Thoracic aorta (tissue), 2 donors: ENCODE measurements at regions not wholly inside any gene's neighbourhood (a gene's known extent, or its start where the extent isn't known, plus 50 kb on each side); places are given as distances from the start of the nearest gene placed in this dataset.

Source experiments
- ATAC-seq: fragments of 150-250 bp; one replicate; pipeline ENCODE4 v1.8.0; 2017; ENCODE audit warnings: low read depth; ENCODE audit not compliant: insufficient number of reproducible peaks, low FRiP score
- DNase-seq: peaks from one replicate; pipeline ENCODE4 v3.0.0-alpha.2; 2020; ENCODE audit warnings: low spot score
- H3K27ac ChIP-seq, 2 donors: fragments of 200-600 bp; sonication (generic); 1 replicate in 1 of 2; 2 replicates in 1 of 2; pipeline ENCODE4 v1.5.1; 2016; ENCODE audit warnings: mild to moderate bottlenecking in 2 of 2, moderate library complexity in 2 of 2
- H3K27me3 ChIP-seq: fragments of 200-600 bp; sonication (generic); replicated peaks from 2 replicates; pipeline ENCODE4 v1.6.0; 2016; ENCODE audit warnings: mild to moderate bottlenecking; ENCODE audit not compliant: insufficient read depth
- H3K36me3 ChIP-seq: fragments of 200-600 bp; sonication (generic); one replicate; pipeline ENCODE4 v1.5.1; 2016
- H3K4me1 ChIP-seq, 2 donors: fragments of 200-600 bp; sonication (generic); 1 replicate in 1 of 2; 2 replicates in 1 of 2; pipeline versions ENCODE4 v1.5.1 to v1.6.0; 2016; ENCODE audit warnings: low read depth in 2 of 2, mild to moderate bottlenecking in 1 of 2; ENCODE audit not compliant: control insufficient read depth in 1 of 2
- H3K4me3 ChIP-seq: fragments of 200-600 bp; sonication (generic); 2 replicates; pipeline ENCODE4 v1.5.1; 2016; ENCODE audit warnings: mild to moderate bottlenecking
- H3K9me3 ChIP-seq: fragments of 200-600 bp; sonication (generic); 2 replicates; pipeline ENCODE4 v1.5.1; 2016
- TF ChIP-seq, protein P1 (sequence below): fragments of 200-600 bp; sonication (generic); IDR thresholded peaks from one replicate; pipeline ENCODE4 v1.5.1; 2019; ENCODE audit warnings: antibody characterized with exemption

DNA sequence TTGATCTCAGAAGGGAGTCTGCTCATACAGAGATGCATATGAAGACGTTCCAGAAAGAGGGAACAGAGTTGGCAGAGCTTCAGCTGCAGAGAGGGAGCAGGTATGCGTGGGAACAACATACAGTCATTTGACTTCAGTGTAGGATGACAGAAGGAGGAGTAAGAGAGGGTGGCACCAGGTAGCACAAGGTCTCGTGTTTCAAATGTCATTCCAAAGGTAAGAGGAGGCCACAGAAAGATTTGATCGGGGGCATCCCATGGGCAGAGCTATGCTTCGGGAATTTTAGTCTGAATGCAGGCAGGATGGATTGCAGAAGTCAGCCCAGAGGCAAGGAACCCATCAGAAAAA, 367.1 kb downstream of the CDK5RAP2 start:
- Histone ChIP-seq H3K36me3 (no peaks in the 10 kb centered on the region), H3K4me1 (no peaks in the 10 kb centered on the region), H3K27ac (no peak overlapping the region), H3K9me3 (no peaks in the 10 kb centered on the region), H3K4me3 (no peak overlapping the region), H3K27me3 (no peaks in the 10 kb centered on the region)
- TF ChIP-seq, protein P1, sequence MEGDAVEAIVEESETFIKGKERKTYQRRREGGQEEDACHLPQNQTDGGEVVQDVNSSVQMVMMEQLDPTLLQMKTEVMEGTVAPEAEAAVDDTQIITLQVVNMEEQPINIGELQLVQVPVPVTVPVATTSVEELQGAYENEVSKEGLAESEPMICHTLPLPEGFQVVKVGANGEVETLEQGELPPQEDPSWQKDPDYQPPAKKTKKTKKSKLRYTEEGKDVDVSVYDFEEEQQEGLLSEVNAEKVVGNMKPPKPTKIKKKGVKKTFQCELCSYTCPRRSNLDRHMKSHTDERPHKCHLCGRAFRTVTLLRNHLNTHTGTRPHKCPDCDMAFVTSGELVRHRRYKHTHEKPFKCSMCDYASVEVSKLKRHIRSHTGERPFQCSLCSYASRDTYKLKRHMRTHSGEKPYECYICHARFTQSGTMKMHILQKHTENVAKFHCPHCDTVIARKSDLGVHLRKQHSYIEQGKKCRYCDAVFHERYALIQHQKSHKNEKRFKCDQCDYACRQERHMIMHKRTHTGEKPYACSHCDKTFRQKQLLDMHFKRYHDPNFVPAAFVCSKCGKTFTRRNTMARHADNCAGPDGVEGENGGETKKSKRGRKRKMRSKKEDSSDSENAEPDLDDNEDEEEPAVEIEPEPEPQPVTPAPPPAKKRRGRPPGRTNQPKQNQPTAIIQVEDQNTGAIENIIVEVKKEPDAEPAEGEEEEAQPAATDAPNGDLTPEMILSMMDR: no peak
- DNase-seq (no peak), ATAC-seq (no peak)

DNA sequence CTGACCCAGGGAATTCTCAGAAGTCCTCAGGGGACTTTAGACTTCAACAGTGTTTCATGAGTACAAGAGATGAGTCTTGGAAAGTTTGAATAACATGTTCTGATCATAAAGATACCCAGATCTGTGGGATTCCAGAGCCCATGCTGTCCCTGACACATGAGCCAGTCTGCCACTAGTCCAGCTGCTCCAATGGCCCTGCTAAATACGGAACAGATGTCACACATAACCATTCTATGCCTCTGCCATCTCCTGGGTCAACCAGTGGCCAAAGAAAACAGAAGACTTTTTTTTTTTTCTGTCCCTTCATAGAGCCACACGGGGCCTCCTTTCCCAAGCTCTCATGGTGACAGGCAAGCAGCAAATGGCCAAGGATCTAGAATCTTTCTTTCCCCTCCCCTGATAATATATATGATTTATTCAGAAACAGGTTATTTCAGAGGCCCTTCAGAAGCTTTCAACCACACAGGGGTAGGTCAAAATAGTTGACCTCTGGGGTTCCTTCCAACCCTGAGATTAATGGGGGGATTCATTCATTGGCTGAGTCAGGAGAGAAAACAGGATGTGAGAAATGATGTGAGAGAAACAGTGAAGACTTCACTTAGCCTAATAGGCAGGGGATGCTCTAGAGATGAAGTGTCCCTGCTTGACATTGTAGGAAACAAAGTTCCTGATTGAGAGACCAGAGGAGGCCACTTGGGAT, 367.7 kb downstream of the CDK5RAP2 start:
- DNase-seq (no peak), ATAC-seq (no peak)
- TF ChIP-seq, protein P1: no peak
- no peaks in the 10 kb centered on the region for H3K27me3 ChIP-seq
- H3K4me1 ChIP-seq: no peaks in the 10 kb centered on the region
- H3K9me3 ChIP-seq: no peaks in the 10 kb centered on the region
- no peak overlapping the region for H3K27ac ChIP-seq
- no peaks in the 10 kb centered on the region for H3K36me3 ChIP-seq
- H3K4me3 ChIP-seq: no peak overlapping the region

DNA sequence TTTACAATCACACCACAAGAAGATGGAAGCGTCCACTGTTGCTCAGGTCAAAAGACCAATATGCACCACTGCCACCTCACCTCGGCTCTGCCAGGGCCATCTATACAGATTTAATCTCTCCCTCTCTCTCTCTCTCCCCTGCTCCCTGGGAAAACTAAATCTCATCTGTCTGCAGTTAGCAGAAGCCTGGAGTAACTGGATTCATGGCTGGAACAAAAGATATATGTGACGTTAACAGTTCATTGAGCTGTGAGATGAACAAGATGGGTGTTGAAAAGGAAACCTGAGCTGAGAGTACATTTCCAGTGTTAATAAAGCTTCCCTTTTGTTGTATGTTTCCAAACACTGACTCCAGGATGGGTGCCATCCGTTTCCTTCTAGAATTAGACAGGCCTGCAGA, 369.7 kb downstream of the CDK5RAP2 start:
- no peak for ATAC-seq
- no peaks in the 10 kb centered on the region for H3K9me3 ChIP-seq
- H3K36me3 ChIP-seq: no peaks in the 10 kb centered on the region
- TF ChIP-seq, protein P1: no peak
- H3K4me3 ChIP-seq: no peak overlapping the region
- no peak for DNase-seq
- no peaks in the 10 kb centered on the region for H3K4me1 ChIP-seq
- no peak overlapping the region for H3K27ac ChIP-seq
- H3K27me3 ChIP-seq: no peaks in the 10 kb centered on the region

DNA sequence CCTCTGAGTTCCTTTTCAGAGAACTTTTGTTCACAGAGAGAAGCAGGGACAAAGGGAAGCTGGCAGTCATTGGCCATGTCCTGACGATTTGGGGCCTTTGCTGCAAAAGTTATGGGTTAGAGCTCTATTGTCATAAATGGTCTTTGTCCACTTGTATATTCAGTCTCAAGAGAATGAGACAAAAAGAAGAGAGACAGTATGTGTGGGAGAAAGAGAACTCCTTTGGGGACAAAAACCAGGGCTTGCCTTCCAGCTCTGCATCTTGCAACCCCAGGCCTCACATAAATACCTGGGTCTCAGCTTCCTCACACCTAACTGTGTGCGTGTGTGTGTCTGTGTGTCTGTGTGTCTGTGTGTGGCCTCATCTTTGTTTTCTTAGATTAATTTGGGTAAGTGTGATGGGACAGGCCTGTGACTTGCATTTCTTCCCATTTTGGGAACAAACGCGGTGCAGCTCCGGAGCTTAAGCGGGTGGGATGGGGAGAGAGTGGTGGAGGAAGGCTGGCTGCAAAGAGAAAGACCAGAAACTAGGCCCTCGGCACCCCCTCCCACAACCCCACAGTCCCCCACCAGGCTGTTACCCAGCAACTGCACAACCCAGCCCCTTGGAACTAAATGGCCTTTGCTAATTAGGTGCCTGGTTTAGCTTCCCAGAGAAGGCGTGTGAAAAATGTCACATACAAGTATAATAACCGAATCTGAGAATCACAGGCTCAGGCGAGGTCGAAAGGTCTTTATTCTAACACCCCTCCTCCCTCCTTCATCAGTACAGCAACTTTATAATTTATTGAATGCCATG, 376.9 kb downstream of the CDK5RAP2 start:
- TF ChIP-seq, protein P1: no peak
- DNase-seq (no peak), ATAC-seq (no peak)
- H3K4me3 ChIP-seq: no peak overlapping the region
- no peaks in the 10 kb centered on the region for H3K4me1 ChIP-seq
- H3K36me3 ChIP-seq: no peaks in the 10 kb centered on the region
- no peaks in the 10 kb centered on the region for H3K9me3 ChIP-seq
- no peaks in the 10 kb centered on the region for H3K27me3 ChIP-seq
- no peak overlapping the region for H3K27ac ChIP-seq

DNA sequence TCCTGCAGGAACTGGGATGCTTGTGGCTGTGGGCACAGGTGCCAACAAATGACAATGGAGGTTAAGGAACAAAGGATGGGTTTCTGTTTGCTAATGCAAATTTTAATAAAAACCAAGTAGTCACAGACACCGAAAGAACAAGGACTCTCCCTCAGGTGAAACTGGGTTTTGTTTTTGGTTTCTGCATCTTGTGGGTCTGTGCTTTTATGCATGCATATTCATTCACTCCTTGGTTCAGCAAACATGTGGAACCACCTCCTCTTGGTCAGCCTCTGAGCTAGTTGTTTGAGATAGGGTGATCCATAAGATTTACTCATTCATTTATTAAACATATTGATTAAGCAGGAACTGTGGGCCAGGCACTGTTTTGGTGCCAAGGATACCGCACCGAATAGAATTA, 381.9 kb downstream of the CDK5RAP2 start:
- ATAC-seq (no peak), DNase-seq (no peak)
- no peaks in the 10 kb centered on the region for H3K27me3 ChIP-seq
- H3K36me3 ChIP-seq: no peaks in the 10 kb centered on the region
- TF ChIP-seq, protein P1: no peak
- H3K4me3 ChIP-seq: no peak overlapping the region
- H3K9me3 ChIP-seq: no peaks in the 10 kb centered on the region
- no peak overlapping the region for H3K27ac ChIP-seq
- no peaks in the 10 kb centered on the region for H3K4me1 ChIP-seq
